ENCODE measurements at regions not wholly inside any gene's neighbourhood (a gene's known extent, or its start where the extent isn't known, plus 50 kb on each side); places are given as distances from the start of the nearest gene placed in this dataset.
"Not testable (repeated sequence)": the region's sequence is repeated elsewhere in the genome, so short reads cannot be mapped to it uniquely, and the experiment has no call there.

DNA sequence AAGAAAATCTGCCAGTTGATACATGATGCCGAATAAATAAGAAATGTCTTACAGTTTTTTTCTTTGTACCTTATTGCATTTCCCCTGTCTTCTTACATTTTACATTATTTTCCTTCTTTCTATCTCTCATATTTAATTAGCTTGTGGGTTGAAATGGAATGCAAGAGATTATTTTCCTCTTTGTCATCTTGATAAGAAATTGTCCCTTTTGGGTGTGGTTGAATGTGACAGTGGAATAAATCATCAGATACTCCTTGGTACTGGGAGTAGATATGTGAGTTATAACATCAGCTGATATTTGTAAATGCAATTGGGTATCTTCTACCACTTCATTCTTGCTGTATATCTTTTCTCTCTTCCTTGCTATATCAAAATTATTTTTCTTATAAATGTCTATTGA is 997.4 kb downstream of the RAPGEF2 start:
- H3K4me3 ChIP-seq (ENCODE audit: low read depth, low read length), result no peak overlapping the region
- TF ChIP-seq, protein P1, sequence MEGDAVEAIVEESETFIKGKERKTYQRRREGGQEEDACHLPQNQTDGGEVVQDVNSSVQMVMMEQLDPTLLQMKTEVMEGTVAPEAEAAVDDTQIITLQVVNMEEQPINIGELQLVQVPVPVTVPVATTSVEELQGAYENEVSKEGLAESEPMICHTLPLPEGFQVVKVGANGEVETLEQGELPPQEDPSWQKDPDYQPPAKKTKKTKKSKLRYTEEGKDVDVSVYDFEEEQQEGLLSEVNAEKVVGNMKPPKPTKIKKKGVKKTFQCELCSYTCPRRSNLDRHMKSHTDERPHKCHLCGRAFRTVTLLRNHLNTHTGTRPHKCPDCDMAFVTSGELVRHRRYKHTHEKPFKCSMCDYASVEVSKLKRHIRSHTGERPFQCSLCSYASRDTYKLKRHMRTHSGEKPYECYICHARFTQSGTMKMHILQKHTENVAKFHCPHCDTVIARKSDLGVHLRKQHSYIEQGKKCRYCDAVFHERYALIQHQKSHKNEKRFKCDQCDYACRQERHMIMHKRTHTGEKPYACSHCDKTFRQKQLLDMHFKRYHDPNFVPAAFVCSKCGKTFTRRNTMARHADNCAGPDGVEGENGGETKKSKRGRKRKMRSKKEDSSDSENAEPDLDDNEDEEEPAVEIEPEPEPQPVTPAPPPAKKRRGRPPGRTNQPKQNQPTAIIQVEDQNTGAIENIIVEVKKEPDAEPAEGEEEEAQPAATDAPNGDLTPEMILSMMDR (IDR thresholded peaks at IDR 0.05; ENCODE audit: low read depth, low read length), result no peak

DNA sequence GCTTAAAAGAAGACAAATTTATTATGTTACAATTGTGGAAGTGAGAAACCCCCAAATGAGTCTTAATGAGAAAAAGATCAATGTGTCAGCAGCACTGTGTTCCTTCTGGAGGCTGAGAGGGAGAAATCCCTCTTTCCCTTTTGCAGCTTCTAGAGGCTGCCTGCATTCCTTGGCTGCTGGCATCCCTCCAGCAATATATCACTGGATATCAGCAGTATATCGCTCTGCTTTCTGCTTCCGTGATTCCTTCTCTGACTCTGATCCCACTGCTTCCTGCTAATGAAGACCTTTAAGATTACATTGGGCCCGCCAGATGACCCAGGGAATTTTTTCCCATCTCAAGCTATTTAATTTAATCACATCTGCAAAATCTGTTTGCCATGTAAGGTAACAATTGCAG is 1008.0 kb downstream of the RAPGEF2 start:
- H3K4me3 ChIP-seq (ENCODE audit: low read depth, low read length), result no peak overlapping the region
- TF ChIP-seq, protein P1 (IDR thresholded peaks at IDR 0.05; ENCODE audit: low read depth, low read length), result no peak

DNA sequence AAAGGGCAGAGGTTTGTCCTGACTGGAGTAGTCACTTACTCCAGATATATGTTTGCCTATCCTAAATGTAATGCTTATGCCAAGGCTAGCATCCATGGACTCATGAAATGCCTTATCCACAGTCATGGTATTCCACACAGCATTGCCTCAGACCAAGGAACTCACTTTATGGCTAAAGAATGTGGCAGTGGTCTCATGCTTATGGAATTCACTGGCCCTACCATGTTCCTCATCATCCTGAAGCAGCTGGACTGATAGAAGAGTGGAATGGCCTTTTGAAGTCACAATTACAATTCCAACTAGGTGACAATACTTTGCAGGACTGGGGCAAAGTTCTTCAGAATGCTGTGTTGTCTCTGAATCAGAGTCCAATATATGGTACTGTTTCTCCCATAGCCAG is 1014.8 kb downstream of the RAPGEF2 start:
- no peak overlapping the region for H3K4me3 ChIP-seq (ENCODE audit: low read depth, low read length)
- TF ChIP-seq, protein P1 (IDR thresholded peaks at IDR 0.05; ENCODE audit: low read depth, low read length), result no peak

DNA sequence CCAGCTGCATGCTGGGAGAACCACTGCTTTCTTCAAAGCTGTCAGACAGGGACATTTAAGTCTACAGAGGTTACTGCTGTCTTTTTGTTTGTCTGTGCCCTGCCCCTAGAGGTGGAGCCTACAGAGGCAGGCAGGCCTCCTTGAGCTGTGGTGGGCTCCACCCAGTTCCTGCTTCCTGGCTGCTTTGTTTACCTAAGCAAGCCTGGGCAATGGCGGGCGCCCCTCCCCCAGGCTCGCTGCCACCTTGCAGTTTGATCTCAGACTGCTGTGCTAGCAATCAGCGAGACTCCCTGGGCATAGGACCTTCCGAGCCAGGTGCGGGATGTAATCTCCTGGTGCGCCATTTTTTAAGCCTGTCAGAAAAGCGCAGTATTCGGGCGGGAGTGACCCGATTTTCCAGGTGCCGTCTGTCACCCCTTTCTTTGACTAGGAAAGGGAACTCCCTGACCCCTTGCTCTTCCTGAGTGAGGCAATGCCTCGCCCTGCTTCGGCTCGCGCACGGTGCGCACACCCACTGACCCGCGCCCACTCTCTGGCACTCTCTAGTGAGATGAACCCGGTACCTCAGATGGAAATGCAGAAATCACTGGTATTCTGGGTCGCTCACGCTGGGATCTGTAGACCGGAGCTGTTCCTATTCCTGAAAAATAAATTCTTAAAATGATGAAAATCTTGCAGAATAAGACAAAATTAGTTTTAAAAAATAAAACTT is 1022.9 kb downstream of the RAPGEF2 start:
- not testable (repeated sequence) for H3K4me3 ChIP-seq (ENCODE audit: low read depth, low read length)

DNA sequence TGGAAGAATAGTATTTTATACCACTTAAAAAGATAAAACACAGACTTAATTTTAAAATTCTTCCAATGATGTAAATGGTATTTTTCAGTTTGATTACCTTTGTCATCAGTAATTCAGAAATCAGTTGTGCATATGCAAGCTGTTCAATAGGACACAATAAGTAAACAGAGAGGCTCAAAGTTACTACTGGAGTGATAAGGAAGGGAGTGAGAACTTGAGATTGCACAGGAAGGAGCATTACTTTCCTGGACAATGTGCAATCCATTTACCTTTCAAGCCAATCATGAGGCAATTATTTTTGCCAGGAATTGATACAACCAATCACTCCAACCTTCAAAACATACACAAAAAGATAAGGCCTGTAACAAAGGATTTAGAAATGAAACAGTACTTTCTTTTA is 1024.3 kb downstream of the RAPGEF2 start:
- H3K4me3 ChIP-seq (ENCODE audit: low read depth, low read length), result no peak overlapping the region
- TF ChIP-seq, protein P1 (IDR thresholded peaks at IDR 0.05; ENCODE audit: low read depth, low read length), result no peak

DNA sequence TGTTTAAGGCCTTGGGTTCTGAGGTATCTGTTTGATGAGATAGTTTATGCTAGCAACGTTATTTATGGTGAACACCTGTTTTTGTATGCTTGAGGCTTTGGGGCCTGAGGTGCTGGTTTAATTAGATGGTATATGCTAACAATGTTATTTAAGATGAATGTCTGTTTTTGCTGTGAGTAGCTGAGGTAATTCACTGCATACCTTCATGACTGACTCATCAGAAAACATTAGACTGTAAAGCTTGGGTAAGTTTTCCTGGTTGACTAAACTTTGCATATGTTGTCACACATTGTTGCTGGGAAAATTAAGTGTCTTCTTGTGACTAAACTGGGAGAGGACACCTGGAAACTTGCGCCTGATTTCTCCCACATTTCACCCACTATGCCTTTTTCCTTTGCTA is 1026.6 kb downstream of the RAPGEF2 start:
- TF ChIP-seq, protein P1 (IDR thresholded peaks at IDR 0.05; ENCODE audit: low read depth, low read length), result no peak
- H3K4me3 ChIP-seq (ENCODE audit: low read depth, low read length), result no peak overlapping the region

DNA sequence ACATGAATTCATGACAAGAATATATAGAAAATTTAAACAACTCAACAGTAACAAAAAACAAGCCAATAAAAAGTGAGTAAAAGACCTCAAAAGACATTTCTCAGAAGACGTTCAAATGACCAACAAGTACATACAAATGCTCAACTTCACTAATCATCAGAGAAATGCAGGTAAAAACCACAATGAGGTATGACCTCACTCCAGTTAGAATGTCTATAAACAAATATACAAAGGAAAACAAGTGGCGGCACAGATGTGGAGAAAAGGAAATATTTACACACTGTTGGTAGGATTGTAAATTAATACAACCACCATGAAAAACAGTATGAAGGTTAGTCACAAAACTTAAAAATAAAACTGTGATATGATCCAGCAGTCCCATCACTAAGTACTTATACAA is 1033.1 kb downstream of the RAPGEF2 start:
- TF ChIP-seq, protein P1 (IDR thresholded peaks at IDR 0.05; ENCODE audit: low read depth, low read length), result no peak
- no peak overlapping the region for H3K4me3 ChIP-seq (ENCODE audit: low read depth, low read length)

DNA sequence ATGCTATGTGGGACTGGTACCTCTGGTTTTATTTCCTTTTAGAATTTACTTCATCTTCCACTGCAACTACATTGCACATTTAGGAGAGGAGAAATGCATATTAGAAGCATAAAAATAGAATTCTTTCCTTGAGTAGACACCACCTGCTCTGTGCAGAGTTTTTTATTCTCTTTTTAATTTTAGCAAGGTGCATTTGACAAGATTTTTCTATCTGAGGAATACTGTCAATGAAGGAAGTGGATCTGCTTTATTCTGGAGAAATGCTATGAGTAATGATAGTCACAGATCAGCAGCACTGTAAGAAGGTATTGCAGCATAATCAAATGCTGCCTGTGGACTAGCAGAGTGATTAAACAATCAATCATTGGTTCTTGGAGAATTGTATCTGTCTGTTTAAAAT is 1038.3 kb downstream of the RAPGEF2 start:
- H3K4me3 ChIP-seq (ENCODE audit: low read depth, low read length), result no peak overlapping the region
- TF ChIP-seq, protein P1 (IDR thresholded peaks at IDR 0.05; ENCODE audit: low read depth, low read length), result no peak
